GM19193 (cell line): ENCODE measurements at regions not wholly inside any gene's neighbourhood (a gene's known extent, or its start where the extent isn't known, plus 50 kb on each side); places are given as distances from the start of the nearest gene placed in this dataset.

Source experiments
- POLR2A ChIP-seq: IDR thresholded peaks from 4 replicates; pipeline ENCODE4 v1.6.1; 2011; ENCODE audit not compliant: insufficient read depth, insufficient read length; ENCODE audit errors: extremely low read depth

GRCh38 chr3:194285024-194285849 lies 65.9 kb downstream of the CPN2 start:
- no peak for TF ChIP-seq POLR2A

DNA sequence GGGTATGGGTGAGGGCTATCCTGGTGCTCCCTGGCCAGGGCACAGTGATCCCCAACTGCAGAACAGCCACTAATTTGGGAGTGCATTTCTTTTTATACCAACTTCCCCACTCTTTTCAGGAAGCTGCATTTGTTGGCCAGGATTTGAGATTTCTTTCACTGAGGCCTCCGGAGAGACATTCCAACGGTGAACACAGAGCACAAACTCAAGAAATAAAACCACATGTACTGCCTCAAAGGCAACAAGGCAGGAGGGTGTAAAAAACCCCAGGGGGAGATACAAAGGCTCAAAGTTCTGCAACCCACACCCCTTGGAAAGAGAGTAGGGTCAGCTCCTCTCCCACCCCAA lies 65.3 kb downstream of the CPN2 start:
- TF ChIP-seq POLR2A, result no peak

DNA sequence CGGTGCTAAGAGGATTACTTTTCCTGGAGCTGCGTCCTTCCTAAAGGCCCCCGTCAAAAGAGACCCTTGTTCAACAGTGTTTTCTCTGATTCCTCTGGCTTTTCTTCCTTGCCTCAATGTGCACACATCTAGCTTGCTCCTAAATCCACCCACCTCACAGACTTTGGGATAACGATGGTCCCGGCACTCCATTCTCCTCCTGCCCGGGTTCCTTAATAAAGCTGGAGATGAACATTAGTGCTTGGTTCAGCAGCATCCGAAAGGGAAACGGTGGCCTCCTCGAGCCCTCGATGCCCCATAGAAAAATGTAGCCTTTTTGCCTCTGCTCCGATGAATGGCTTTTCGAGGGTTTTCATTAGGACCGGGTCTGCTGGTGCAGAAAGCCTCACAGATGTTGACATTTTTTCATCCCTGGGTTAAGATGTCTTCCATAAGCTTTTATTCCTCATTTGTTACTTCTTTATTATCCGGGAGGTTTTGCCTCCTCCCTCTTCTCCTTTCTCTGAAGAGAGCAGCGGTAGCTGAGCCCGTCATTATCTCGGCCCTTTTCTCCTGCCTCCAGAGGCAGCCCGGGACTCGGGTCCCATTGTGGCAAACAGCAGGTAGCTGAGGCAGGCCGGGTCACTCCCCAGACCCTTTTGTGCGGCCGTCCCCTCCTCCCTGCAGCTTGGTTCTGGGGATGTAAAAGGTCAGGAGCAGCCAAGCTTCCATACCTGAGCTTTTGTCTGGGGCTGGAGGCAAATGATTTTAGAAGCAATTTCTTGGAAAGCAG lies 64.6 kb downstream of the CPN2 start:
- TF ChIP-seq POLR2A, result no peak

GRCh38 chr3:194287374-194287773 lies 63.8 kb downstream of the CPN2 start:
- TF ChIP-seq POLR2A, result no peak

DNA sequence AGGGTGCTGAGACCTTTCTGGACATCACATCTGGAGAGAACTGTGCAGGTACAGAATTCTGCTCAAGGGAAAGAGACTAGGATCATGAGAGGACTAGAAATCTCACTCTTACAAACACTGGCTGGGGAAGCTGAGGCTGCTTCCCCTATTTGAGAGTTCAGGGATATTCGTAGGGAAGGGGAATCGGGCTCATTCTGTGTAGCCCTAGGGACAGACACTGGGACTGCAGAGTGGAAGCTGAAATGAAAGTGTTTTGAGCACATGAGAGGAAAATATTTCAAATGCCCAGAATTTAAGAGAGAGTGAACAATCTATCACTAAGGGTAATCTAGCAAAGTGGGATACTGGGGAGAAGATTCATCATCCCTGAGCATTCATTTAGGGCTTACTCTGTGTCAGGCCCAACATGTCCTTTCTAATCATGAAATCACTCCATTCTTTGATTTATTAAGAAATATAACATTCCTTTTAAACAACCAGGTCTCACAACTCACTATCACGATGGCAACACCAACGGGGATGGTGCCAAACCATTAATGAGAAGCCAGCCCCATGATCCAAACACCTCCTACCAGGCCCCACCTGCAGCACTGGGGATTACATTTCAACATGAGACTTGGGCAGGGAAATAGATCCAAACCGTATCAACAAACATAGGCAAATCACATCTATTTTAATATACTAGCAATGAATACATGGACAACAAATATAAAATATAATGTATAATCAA lies 63.0 kb downstream of the CPN2 start:
- no peak for TF ChIP-seq POLR2A
